Mammary epithelial cell (primary cell): ENCODE measurements at regions not wholly inside any gene's neighbourhood (a gene's known extent, or its start where the extent isn't known, plus 50 kb on each side); places are given as distances from the start of the nearest gene placed in this dataset.

ENCODE experiments used
- CTCF ChIP-seq, 2 donors: IDR thresholded peaks in 1 of 2; conservative IDR thresholded peaks in 1 of 2; 2 replicates each; pipeline ENCODE4 v1.5.1; 2011 to 2012; ENCODE audit warnings: inconsistent platforms in 2 of 2, low read length in 2 of 2, mild to moderate bottlenecking in 2 of 2, control low read depth in 1 of 2, low read depth in 1 of 2; ENCODE audit not compliant: insufficient read depth in 1 of 2; ENCODE audit errors: extremely low read depth in 1 of 2
- EZH2 ChIP-seq: IDR thresholded peaks from 2 replicates; pipeline ENCODE4 v1.6.1; 2012; ENCODE audit warnings: low read length, inconsistent platforms, borderline replicate concordance

GRCh38 chr5:52597625-52598024 is 190.1 kb upstream of the ITGA1 start:
- TF ChIP-seq CTCF (conservative IDR thresholded peaks at IDR 0.05 in 1 of 2, IDR thresholded peaks at IDR 0.05 in 1 of 2; ENCODE audit: extremely low read depth in 1 of 2, insufficient read depth in 1 of 2, low read depth in 1 of 2, low read length in 2 of 2) (no peak), EZH2 (no peak)
